ENCODE measurements at regions not wholly inside any gene's neighbourhood (a gene's known extent, or its start where the extent isn't known, plus 50 kb on each side); places are given as distances from the start of the nearest gene placed in this dataset.
"Not testable (repeated sequence)": the region's sequence is repeated elsewhere in the genome, so short reads cannot be mapped to it uniquely, and the experiment has no call there.

GRCh38 chr14:96720702-96721101 is 76.5 kb upstream of the VRK1 start:
- TF ChIP-seq, protein P1, sequence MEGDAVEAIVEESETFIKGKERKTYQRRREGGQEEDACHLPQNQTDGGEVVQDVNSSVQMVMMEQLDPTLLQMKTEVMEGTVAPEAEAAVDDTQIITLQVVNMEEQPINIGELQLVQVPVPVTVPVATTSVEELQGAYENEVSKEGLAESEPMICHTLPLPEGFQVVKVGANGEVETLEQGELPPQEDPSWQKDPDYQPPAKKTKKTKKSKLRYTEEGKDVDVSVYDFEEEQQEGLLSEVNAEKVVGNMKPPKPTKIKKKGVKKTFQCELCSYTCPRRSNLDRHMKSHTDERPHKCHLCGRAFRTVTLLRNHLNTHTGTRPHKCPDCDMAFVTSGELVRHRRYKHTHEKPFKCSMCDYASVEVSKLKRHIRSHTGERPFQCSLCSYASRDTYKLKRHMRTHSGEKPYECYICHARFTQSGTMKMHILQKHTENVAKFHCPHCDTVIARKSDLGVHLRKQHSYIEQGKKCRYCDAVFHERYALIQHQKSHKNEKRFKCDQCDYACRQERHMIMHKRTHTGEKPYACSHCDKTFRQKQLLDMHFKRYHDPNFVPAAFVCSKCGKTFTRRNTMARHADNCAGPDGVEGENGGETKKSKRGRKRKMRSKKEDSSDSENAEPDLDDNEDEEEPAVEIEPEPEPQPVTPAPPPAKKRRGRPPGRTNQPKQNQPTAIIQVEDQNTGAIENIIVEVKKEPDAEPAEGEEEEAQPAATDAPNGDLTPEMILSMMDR (IDR thresholded peaks at IDR 0.05; ENCODE audit: low read depth, low read length, poor library complexity, severe bottlenecking) = not testable (repeated sequence)
- not testable (repeated sequence) for TF ChIP-seq EZH2phosphoT487 (IDR thresholded peaks at IDR 0.05; ENCODE audit: borderline replicate concordance, low read length)
